Kasumi-1 (cell line): ENCODE measurements at regions not wholly inside any gene's neighbourhood (a gene's known extent, or its start where the extent isn't known, plus 50 kb on each side); places are given as distances from the start of the nearest gene placed in this dataset.

Experiments
- DNase-seq, 2 experiments: peaks; one replicate each; lab custom pipeline; 2025; lab: John Stamatoyannopoulos, UW

- no peak for DNase-seq
These were observed 365.4 kb downstream of the SS18 start for GRCh38 chr18:25724997-25725396.

DNA sequence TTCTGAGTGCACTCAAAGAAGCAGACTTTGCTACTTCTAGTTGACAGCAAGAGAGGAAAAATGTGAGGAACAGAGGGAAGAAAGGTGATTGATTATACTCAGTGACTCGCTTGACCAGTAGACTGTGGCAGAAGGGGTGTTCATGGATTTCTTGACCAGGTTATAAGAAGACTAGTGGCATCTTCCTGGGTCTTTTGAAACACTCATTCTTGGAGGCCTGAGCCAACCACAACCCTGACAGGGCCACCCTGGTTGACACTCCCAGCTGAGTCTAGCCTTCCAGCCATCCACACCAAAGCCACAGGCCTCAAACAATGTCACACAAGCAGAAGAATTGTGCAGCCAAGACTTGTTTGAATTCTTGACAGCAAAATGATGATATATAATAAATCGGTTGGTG, 366.3 kb downstream of the SS18 start:
- no peak for DNase-seq

DNA sequence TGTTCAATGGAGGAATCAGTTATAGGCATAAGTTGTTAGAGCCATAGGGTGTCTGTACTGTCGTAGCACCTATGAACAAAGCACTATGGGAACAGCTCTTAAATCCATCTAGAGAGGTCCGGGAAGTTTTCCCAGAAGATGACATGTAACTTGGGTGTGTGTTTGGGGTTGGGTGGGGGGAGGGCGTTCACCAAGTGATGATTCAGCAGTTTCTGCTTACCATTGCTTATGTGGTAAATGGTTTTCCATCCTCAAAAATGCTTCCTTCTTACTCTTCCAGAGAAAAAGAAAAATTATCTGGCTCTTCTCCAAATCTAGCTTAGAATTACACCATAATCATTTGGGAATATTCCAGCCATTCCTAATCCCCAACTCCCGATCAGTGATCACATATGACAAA, 361.1 kb upstream of the ZNF521 start:
- DNase-seq = no peak

GRCh38 chr18:25710981-25711380, 359.0 kb upstream of the ZNF521 start:
- DNase-seq = no peak

GRCh38 chr18:25705650-25706049, 353.7 kb upstream of the ZNF521 start:
- no peak for DNase-seq

GRCh38 chr18:25704494-25704893, 352.5 kb upstream of the ZNF521 start:
- no peak for DNase-seq

- DNase-seq = no peak
These were observed 352.1 kb upstream of the ZNF521 start for GRCh38 chr18:25704071-25704470.

GRCh38 chr18:25701821-25702220, 349.9 kb upstream of the ZNF521 start:
- DNase-seq = no peak

DNA sequence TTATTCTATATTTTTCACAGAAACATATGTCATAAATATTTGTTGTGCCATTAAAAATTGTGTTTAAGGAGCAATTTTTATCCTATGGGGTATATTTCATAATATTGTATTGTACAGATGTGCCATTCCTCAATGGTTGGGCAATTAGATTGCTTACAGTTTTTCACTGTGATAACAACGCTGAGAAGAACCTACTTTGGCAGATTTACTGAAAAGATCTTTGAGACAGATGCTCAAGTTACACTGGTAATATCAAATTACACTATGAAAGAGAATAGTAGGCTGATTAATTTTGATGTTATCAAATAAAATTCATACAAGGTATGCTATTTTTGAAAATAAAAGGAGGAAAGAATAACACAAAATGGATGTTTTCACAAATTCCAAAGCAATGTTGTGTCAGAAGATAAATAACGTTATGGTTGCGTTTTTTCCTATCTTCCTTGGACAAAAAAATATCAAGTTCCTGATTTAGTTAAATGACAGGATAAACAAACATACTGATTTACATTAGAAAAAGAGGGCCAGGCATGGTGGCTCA, 335.1 kb upstream of the ZNF521 start:
- no peak for DNase-seq

- no peak for DNase-seq
These were observed 333.1 kb upstream of the ZNF521 start for GRCh38 chr18:25685088-25685487.

DNA sequence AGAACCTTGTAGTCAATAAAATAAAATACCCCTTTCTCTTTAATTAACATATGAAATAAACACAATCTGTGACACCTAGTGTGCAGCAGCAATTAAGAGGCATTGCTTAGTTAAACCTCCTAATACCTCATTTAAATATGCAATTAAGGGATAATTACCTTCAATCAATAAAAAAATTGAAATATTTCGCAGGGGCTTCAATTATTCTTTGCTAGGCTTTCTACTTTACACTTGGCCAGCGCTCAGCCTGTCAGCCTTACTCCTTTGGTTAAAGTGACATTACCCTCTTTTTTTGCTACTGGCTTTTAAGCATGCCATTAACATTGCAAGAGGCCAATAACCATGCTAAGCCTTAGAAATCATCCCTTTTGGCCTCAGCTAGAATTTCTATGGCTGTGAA, 327.5 kb upstream of the ZNF521 start:
- DNase-seq = no peak

DNA sequence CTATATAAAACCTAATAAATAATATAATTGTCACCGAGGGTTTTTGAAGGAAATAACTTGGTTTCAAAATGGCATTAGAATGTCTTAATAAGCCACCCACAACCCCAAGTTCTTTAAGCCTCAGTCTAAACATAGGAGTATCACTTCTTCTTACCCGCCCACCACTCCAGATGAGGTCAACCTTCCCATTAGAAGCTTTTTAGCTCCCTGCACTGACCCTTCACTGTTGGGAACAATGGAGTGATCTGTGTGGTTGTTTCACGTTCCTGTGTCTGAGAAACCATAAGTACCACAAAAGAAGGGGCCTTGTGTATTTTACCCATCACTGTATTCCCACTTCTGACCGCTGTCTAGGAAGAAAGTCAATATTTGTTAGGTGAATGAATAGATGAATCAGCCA, 326.3 kb upstream of the ZNF521 start:
- DNase-seq = no peak

DNA sequence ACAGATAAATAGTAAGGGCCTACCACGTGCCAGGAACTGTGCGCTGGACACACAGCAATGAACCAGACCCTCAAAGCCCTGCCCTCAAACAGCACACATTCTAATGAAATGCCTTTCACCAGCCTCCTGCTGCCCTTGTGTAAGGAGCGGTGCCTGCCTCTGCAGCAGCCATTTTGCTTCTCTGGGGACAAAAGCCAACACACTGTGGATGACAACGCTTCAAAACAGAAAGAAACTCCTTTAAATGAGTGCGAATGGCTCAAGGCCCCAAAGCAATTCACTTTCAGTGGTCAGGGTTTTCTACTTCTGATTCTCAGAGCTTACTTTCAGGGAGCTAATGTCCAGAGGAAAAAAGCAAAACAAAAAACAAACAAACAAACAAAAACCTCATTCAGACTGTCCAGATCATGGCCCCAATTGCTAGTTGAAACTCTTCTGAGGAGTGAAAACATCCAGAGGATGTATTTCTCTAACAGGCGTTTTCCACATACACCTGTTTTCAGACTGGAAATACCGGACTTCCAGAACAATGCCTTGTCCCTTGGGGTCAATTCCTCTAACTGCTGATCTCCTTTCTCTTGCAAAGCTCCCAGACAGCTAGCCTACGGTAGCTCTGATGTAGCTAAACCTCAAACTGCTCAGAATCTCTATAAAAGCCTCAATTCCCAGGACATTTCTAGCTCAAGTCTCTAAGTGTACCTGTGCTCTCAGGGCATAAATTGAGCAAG, 323.3 kb upstream of the ZNF521 start:
- DNase-seq = no peak

DNA sequence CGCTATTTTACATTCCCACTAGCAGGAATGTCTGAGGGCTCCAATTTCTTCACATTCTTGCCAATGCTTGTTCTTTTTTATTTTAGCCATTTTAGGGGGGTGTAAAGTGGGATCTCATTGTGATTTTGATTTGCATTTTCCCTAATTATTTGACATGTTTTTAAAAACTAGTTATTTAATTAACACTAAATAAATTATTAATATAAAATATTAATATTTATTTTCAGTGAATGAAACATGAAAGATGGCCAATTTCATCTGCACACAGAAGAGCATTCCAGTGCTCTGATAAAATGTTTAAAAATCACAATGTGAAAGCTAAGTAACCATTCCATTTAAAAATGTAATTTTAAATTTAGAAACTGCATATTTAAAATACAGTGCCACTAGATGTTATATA, 322.2 kb upstream of the ZNF521 start:
- no peak for DNase-seq

DNA sequence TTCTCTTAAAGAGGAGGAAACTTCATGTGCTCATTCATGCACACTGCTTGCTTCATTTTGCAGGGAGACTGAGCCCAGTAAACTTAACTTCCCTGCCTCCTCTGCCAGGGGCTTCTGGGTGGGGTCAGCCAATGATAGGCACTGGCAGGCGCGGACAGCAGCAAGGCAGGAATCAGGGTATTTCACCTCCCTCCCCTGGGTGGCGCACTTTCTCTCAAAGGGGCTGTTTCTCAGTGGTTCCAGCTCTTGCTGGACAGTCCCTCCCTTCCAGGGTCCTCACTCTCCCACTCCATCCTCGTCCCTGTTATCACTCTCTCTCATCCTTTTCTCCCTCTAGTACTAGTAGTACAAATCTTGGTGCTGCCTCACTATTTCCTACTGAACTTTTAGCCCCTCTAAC, 320.5 kb upstream of the ZNF521 start:
- DNase-seq = no peak

DNA sequence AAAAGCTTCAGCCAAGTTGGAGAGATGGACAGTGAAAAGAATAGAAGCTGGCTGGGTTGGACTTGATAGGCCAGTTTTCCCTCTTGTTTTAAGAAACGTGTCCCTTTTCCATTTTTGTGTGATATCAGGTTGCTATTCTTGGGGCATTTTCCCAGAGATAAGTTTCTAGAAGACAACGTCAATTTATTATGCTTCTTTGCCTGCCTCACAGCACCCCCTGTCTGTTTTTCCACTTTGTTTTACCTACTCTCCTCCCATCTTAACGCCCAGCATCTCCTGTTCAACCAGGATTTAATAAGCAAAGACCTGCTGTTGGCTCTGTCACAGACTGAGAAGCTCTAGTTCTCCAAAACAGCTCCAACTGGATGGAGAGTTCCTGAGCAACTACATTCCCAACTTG, 317.8 kb upstream of the ZNF521 start:
- no peak for DNase-seq

- DNase-seq = no peak
These were observed 310.3 kb upstream of the ZNF521 start for GRCh38 chr18:25662272-25662671.

DNA sequence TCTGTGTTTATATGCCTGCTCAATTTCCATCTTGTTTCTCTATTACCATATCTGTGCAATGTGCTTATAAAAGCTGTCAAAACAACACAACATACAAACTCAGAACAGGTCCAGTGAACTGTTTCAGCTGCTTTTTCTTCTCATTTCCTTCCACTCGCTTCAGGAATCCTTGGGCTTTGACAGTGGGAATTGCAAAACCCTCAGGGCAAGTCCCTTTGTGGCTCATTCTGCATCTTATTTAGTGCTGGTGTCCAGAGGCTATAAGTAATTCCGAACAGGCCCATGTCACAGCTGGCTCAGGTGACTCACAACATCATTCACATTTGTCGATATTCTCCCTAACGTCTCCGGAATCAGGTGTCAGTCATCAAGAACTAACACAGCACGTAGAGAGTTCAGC, 309.9 kb upstream of the ZNF521 start:
- no peak for DNase-seq

DNA sequence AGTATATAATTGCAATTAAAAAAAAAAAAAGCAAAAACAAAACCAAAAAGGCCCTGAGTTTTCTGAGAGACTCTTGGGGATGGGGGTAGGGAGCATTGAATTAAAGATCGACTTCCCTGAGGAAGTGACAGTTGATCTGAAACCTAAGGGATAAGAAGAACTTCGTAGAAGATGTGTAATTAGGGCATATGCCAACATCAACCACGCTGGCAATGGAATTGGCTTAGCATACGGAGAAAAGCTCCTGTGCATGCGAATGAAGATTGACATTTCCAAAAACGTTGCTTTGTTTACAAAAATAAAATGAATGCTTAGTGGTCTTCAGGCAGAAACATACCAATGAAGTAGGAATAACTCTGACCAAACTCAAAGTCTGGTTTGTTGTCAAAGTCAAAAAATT, 307.6 kb upstream of the ZNF521 start:
- no peak for DNase-seq

- DNase-seq = no peak
These were observed 306.5 kb upstream of the ZNF521 start for GRCh38 chr18:25658476-25658875.

GRCh38 chr18:25651553-25651952, 299.6 kb upstream of the ZNF521 start:
- no peak for DNase-seq

GRCh38 chr18:25650201-25650941, 298.4 kb upstream of the ZNF521 start:
- no peak for DNase-seq

DNA sequence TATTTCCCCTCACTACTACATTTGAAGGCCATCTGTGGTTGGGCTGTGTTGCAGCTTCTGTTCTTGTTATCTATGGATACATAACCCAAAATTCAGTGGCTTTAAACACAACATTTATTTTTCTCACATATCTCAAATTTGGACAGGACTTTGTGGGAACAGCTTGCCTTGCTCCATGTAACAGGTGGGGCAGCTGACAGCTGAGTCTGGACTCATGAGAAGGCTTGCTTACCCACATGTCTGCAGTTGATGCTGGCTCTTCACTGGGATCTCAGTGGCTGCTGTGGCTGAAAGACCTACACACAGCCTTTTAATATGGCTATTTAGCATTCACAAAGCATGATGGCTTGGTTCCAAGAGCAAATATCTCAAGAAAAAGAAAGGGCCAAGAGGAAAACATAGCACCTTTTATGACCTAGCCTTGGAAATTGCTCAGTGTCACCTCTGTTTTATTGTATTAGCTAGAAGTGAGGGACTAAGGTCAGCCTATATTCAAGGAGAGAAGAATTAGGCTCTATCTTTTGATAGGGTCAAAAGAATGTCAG, 296.8 kb upstream of the ZNF521 start:
- DNase-seq = no peak
